Brain microvascular endothelial cell (primary cell): ENCODE measurements at regions not wholly inside any gene's neighbourhood (a gene's known extent, or its start where the extent isn't known, plus 50 kb on each side); places are given as distances from the start of the nearest gene placed in this dataset.

Experiments
- DNase-seq: peaks from one replicate; pipeline ENCODE4 v3.0.0-alpha.2; 2020
- H3K27ac ChIP-seq: fragments of 250-450 bp; sonication (Bioruptor Pico); 2 replicates; pipeline ENCODE4 v1.5.1; 2020; ENCODE audit warnings: mild to moderate bottlenecking, moderate library complexity
- H3K27me3 ChIP-seq: fragments of 250-450 bp; sonication (Bioruptor Pico); replicated peaks from 2 replicates; pipeline ENCODE4 v1.5.1; 2020; ENCODE audit warnings: mild to moderate bottlenecking
- H3K36me3 ChIP-seq: fragments of 250-450 bp; sonication (Bioruptor Pico); replicated peaks from 2 replicates; pipeline ENCODE4 v1.5.1; 2020; ENCODE audit warnings: mild to moderate bottlenecking
- H3K4me3 ChIP-seq: 2 replicates; pipeline ENCODE4 v1.5.1; 2011; ENCODE audit warnings: low read depth, mild to moderate bottlenecking, control low read depth, low read length, moderate library complexity
- in situ Hi-C: cut with HindIII; loops from 2 replicates; pipeline ENCODE4 v1.10.0; 2017; ENCODE audit warnings: low sequenced_read_pairs, low pct_ligation_motif_present
- TF ChIP-seq, protein P1 (sequence below): IDR thresholded peaks from 2 replicates; pipeline ENCODE4 v1.5.1; 2011; ENCODE audit warnings: low read depth, mild to moderate bottlenecking, moderate library complexity, low read length, control low read depth, inconsistent platforms; ENCODE audit errors: missing control alignments

DNA sequence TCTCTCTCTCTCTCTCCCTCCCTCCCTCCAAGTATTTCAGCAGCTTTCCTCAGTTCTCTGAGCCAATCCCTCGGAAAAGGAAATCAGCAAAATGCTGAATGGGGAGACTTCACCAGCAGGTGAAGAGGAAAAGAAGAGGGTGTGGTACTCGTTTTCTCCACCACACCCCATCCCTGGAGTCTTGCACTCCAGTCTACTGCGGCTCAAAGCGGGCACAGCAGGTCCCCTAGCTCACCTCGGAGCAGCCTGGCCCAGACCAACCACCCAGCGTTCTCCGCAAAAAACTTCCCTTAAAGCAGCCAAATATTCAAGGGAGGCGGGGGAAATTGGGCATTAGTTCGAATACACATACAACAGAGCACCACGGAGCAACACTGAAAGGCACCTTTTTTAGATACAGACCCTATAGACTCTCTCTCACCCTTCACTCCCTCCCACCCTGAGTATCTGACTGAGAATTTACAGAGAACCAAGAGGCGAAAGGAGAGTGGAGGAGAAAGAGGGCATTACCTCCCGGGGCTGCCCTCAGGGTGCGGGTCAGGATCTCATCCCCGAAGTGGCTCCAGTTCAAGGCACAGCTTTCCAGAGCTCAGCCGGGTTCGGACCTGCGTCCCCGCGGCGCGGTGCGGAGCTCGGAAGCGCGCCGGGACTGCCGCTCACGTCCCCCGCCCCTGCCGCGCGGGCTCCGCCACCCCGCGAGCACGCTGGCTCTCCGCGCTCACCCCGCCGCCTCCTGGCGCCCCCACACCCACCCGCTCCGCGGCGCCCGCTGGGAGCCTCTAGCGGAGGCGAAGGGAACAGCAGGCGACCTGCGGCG, 1638.5 kb upstream of the C9orf72 start:
- peak overlapping the region; percentile 60 for H3K4me3 ChIP-seq
- TF ChIP-seq, protein P1, sequence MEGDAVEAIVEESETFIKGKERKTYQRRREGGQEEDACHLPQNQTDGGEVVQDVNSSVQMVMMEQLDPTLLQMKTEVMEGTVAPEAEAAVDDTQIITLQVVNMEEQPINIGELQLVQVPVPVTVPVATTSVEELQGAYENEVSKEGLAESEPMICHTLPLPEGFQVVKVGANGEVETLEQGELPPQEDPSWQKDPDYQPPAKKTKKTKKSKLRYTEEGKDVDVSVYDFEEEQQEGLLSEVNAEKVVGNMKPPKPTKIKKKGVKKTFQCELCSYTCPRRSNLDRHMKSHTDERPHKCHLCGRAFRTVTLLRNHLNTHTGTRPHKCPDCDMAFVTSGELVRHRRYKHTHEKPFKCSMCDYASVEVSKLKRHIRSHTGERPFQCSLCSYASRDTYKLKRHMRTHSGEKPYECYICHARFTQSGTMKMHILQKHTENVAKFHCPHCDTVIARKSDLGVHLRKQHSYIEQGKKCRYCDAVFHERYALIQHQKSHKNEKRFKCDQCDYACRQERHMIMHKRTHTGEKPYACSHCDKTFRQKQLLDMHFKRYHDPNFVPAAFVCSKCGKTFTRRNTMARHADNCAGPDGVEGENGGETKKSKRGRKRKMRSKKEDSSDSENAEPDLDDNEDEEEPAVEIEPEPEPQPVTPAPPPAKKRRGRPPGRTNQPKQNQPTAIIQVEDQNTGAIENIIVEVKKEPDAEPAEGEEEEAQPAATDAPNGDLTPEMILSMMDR, result peak; percentile 69
- no peak for DNase-seq

DNA sequence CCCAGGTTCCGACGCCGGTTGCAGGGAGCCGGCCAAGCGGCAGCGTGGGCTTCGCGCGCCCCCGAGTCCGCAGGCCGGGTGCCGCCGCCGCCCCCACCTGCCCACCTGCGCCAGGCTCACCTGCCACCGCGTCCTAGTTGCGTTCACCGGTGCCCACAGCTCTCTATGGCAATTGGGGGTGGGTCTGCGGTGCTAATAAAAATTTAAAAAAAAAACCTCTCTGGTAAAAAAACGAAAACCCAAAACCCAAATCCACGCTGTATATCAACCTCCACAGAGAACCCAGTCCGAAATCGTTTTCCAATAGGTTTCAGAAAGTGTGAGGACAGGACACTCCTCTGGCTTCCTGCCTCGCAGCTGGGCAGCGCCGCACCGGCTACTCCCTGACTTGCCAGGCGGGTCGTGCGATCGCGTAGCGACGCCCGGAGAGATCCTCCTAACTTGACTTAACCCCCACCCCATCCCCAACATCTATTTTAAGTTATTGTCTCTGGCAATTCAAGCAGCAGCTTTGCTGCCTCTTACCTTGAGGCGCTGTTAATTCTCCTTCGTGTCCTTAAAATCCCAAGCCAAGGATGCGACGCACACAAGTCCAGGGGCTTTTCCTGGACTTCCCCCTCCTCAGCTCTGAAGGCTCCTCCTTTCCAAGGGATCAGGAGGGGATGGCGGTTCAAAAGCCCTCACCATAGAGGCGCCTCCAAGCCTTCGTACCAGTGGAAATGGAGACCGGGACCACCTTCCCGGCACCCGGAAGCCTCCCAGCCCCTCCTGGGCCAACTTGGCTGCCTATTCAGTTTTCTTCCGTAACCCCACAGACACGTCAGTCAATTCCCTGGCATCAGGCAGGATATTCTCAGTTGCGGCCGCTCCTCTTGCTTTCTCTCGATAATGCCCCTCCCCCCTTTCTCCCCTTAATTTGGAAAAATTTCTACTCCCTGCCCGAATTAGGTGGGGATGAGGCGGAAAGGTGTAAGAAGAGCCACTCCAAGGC, 1639.4 kb upstream of the C9orf72 start:
- Histone ChIP-seq H3K36me3 (no peaks in the 10 kb centered on the region), H3K4me3 (peak overlapping the region; percentile 60), H3K27ac (no peak overlapping the region), H3K27me3 (peaks cover 35% of the 10 kb centered on the region)
- TF ChIP-seq, protein P1, result peak; percentile 1
- in situ Hi-C loops, result no loop called here
- DNase-seq, result no peak

More for the DNA sequence above, 1638.5 kb upstream of the C9orf72 start:
- Histone ChIP-seq H3K27me3 (peaks cover 35% of the 10 kb centered on the region), H3K27ac (no peak overlapping the region), H3K36me3 (no peaks in the 10 kb centered on the region)
- in situ Hi-C loops, result no loop called here

DNA sequence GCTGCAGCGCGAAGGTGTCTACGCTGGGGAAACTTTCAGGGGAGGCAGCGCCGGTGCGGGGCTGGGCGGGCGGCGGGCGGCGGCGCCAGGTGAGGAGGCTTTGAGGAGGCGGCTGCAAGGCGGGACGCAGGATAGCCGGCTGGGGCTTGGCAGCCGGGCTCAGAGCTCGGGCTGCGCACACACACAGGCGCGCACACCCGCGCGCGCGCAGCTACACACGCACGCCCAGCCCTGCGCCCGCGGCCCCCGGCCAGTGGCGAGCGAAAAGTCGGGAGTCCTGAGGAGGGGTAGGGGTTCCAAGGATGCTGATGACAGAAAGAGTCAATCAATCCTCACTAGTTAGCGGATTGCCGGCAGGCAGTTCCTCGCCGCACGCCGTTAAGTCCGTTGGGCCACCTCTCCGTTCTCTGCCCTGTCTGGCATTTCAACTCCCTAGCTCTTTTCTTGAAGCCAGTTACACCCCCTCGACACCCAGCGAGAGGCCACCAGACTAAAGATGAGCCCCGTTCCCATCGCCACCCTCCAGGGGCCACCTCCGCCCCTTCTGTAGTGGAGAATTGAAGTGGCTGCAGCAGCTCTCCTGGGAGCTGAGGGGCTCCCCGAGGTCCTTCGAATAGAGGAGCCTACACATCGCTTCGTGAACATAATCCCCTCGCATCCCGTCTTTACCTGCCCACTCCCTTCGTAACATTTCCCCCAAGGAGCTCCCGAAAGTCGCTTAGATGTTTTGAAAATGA, 1640.3 kb upstream of the C9orf72 start, which contains the start of gene LINGO2:
Gene LINGO2, minus strand, starts transcription at position 185 of the 737 bp plus-strand sequence.
- no peak within 1 kb of the TSS for H3K27ac ChIP-seq
- in situ Hi-C loops, result no loop called here
- peaks cover 35% of the 10 kb centered on the region for H3K27me3 ChIP-seq
- H3K36me3 ChIP-seq, result no peaks in the 10 kb centered on the region
- H3K4me3 ChIP-seq, result peak within 1 kb of the TSS; percentile 60
- TF ChIP-seq, protein P1, result no peak
- no peak for DNase-seq

DNA sequence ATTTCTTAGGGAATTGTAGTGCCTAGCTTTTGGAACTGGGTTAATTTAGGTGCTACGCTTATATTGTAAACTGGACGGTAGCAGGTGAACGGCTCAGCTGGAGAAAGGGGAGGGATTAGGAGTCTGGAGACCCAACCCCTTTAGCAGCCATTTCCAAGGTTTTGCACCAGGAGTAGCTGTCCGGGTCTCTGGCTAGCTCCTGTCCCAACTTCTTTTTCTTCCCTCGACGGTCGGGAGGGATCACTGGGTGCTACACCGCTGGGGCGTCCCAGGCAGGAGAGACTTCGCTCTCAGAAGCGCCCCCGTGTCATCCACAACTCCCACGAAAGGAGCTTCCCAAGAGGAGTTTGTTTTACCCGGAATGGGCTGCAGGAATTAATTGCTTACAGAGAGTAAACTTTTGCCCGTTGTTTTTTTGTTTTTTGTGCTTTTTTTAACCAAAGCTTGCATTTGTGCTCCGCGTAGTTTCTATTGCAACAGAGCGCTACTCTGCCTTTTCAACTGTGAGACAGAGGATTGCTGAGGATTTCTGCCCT, 1640.9 kb upstream of the C9orf72 start:
- Histone ChIP-seq H3K4me3 (peak overlapping the region; percentile 60), H3K36me3 (no peaks in the 10 kb centered on the region), H3K27ac (no peak overlapping the region), H3K27me3 (peaks cover 35% of the 10 kb centered on the region)
- in situ Hi-C loops, result no loop called here
- DNase-seq, result no peak
- TF ChIP-seq, protein P1, result peak; percentile 4

DNA sequence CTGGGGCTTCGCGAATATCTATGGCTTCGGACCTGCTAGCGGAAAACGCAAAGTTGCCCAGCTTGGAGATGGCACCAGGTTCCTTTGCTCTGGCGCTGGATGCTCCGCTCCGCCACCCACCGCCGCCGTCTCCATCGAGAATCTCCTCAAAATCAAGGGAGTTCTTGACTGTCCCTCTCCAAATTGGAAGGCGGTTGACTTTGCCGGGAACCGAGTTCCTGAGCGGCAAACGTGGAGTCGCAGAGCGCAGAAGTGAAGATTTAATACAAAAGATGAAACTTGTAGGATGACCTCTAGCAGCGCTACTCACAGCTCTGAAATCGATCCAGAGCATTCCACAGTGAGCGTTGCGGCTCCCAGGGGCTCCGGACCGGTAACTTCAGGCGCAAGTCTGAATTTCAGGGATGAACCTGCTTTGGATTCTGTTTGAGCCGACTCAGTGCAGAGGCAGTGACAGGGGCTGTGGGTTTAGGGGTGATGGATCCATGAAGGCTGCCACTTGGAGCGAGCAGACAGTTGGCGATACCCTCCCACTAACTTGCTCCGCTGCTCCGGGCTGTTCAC, 1641.5 kb upstream of the C9orf72 start:
- H3K4me3 ChIP-seq, result peak overlapping the region; percentile 60

More for the DNA sequence above, 1641.5 kb upstream of the C9orf72 start:
- in situ Hi-C loops, result no loop called here
- DNase-seq, result no peak
- Histone ChIP-seq H3K36me3 (no peaks in the 10 kb centered on the region), H3K27me3 (peaks cover 35% of the 10 kb centered on the region), H3K27ac (no peak overlapping the region)
- TF ChIP-seq, protein P1, result no peak
